ENCODE measurements at regions not wholly inside any gene's neighbourhood (a gene's known extent, or its start where the extent isn't known, plus 50 kb on each side); places are given as distances from the start of the nearest gene placed in this dataset.
A peak's percentile ranks its signal among the peaks of the same experiment; 100 is the strongest.

DNA sequence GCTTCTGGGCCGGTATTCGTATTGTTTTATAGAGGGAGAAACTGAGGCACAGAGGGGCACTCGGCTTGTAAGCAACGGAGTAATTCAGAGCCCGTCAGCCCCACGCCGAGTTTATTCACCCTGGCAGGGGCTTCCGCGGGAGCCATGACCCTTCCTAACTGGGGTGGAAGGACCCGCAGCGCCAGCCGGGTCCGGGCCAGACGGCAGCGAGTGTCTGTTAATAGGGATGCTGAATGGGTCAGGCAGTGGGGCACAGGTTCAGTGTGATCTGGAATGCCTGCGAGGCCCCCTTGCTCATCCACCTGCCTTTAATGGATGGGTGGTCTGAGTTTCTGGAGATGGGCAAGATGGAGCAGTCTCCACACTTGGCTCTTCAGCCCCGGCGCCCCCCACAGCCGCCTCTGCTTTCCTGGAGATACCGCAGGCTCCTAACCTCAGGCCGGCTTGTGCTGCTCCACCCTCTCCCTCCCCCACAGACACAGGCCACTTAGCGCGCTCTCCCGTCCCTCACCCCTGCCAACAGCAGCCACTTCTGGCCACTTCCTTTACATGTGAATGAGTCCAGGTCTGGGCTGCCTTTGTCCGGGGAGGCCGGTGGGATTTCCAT, 147.1 kb downstream of the ERCC6L2 start:
- H3K27ac ChIP-seq (ENCODE audit: insufficient read depth, low read length): no peak overlapping the region
- TF ChIP-seq, protein P1, sequence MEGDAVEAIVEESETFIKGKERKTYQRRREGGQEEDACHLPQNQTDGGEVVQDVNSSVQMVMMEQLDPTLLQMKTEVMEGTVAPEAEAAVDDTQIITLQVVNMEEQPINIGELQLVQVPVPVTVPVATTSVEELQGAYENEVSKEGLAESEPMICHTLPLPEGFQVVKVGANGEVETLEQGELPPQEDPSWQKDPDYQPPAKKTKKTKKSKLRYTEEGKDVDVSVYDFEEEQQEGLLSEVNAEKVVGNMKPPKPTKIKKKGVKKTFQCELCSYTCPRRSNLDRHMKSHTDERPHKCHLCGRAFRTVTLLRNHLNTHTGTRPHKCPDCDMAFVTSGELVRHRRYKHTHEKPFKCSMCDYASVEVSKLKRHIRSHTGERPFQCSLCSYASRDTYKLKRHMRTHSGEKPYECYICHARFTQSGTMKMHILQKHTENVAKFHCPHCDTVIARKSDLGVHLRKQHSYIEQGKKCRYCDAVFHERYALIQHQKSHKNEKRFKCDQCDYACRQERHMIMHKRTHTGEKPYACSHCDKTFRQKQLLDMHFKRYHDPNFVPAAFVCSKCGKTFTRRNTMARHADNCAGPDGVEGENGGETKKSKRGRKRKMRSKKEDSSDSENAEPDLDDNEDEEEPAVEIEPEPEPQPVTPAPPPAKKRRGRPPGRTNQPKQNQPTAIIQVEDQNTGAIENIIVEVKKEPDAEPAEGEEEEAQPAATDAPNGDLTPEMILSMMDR (conservative IDR thresholded peaks at IDR 0.05 in 1 of 2, IDR thresholded peaks at IDR 0.05 in 1 of 2; ENCODE audit: low read depth in 1 of 2, low read length in 2 of 2): no peak
- peak; percentile 76 for TF ChIP-seq EZH2 (IDR thresholded peaks at IDR 0.05; ENCODE audit: low read length, missing control alignments)
- H3K9ac ChIP-seq (ENCODE audit: insufficient read depth, low read length): no peak overlapping the region
- no peaks in the 10 kb centered on the region for H3K4me1 ChIP-seq (ENCODE audit: control insufficient read depth, extremely low read depth, insufficient read depth, low read length)
- no peak overlapping the region for H3K4me3 ChIP-seq (replicated peaks in 1 of 4; ENCODE audit: control extremely low read depth in 1 of 4, insufficient read depth in 1 of 4, low read depth in 3 of 4, low read length in 4 of 4)
- H3K79me2 ChIP-seq (ENCODE audit: control insufficient read depth, insufficient read depth, low read length): no peaks in the 10 kb centered on the region
- no peaks in the 10 kb centered on the region for H3K9me3 ChIP-seq (ENCODE audit: control insufficient read depth, insufficient read depth, low read depth, low read length)
- no peaks in the 10 kb centered on the region for H3K36me3 ChIP-seq (ENCODE audit: control insufficient read depth, insufficient read depth, low read length)
- H3K27me3 ChIP-seq (ENCODE audit: control insufficient read depth, insufficient read depth, low read length): peaks cover 60% of the 10 kb centered on the region
- no peak overlapping the region for H3K4me2 ChIP-seq (ENCODE audit: extremely low read depth, insufficient read depth, low read length)
- DNase-seq (ENCODE audit: low read depth in 2 of 2): no peak
- no peaks in the 10 kb centered on the region for H4K20me1 ChIP-seq (ENCODE audit: control insufficient read depth, extremely low read depth, insufficient read depth, low read length)
- H2AFZ ChIP-seq (ENCODE audit: low read length): no peak overlapping the region

- Histone ChIP-seq H3K9me3 (ENCODE audit: control insufficient read depth, insufficient read depth, low read depth, low read length) (no peaks in the 10 kb centered on the region), H3K4me1 (ENCODE audit: control insufficient read depth, extremely low read depth, insufficient read depth, low read length) (no peaks in the 10 kb centered on the region), H3K27me3 (ENCODE audit: control insufficient read depth, insufficient read depth, low read length) (peaks cover 58% of the 10 kb centered on the region), H4K20me1 (ENCODE audit: control insufficient read depth, extremely low read depth, insufficient read depth, low read length) (no peaks in the 10 kb centered on the region), H3K4me2 (ENCODE audit: extremely low read depth, insufficient read depth, low read length) (peak overlapping the region; percentile 85), H3K4me3 (replicated peaks in 1 of 4; ENCODE audit: control extremely low read depth in 1 of 4, insufficient read depth in 1 of 4, low read depth in 3 of 4, low read length in 4 of 4) (peak overlapping the region; percentile 36 to 60 (median 44)), H3K9ac (ENCODE audit: insufficient read depth, low read length) (peak overlapping the region; percentile 20), H2AFZ (ENCODE audit: low read length) (no peak overlapping the region), H3K79me2 (ENCODE audit: control insufficient read depth, insufficient read depth, low read length) (no peaks in the 10 kb centered on the region), H3K36me3 (ENCODE audit: control insufficient read depth, insufficient read depth, low read length) (no peaks in the 10 kb centered on the region), H3K27ac (ENCODE audit: insufficient read depth, low read length) (no peak overlapping the region)
- no peak for DNase-seq (ENCODE audit: low read depth in 2 of 2)
- TF ChIP-seq, protein P1 (conservative IDR thresholded peaks at IDR 0.05 in 1 of 2, IDR thresholded peaks at IDR 0.05 in 1 of 2; ENCODE audit: low read depth in 1 of 2, low read length in 2 of 2): no peak
- TF ChIP-seq EZH2 (IDR thresholded peaks at IDR 0.05; ENCODE audit: low read length, missing control alignments): peak; percentile 99
Measured at GRCh38 chr9:96021551-96022444, 146.3 kb downstream of the ERCC6L2 start.

- no peaks in the 10 kb centered on the region for H4K20me1 ChIP-seq (ENCODE audit: control insufficient read depth, extremely low read depth, insufficient read depth, low read length)
- no peak overlapping the region for H2AFZ ChIP-seq (ENCODE audit: low read length)
- H3K36me3 ChIP-seq (ENCODE audit: control insufficient read depth, insufficient read depth, low read length): no peaks in the 10 kb centered on the region
Measured at GRCh38 chr9:96020792-96021550, 145.5 kb downstream of the ERCC6L2 start.

More at GRCh38 chr9:96020792-96021550, 145.5 kb downstream of the ERCC6L2 start:
- H3K4me2 ChIP-seq (ENCODE audit: extremely low read depth, insufficient read depth, low read length): peak overlapping the region; percentile 85
- H3K4me3 ChIP-seq (replicated peaks in 1 of 4; ENCODE audit: control extremely low read depth in 1 of 4, insufficient read depth in 1 of 4, low read depth in 3 of 4, low read length in 4 of 4): peak overlapping the region; percentile 36 to 60 (median 44)
- H3K27ac ChIP-seq (ENCODE audit: insufficient read depth, low read length): no peak overlapping the region
- peak overlapping the region; percentile 20 for H3K9ac ChIP-seq (ENCODE audit: insufficient read depth, low read length)
- H3K9me3 ChIP-seq (ENCODE audit: control insufficient read depth, insufficient read depth, low read depth, low read length): no peaks in the 10 kb centered on the region
- peaks cover 50% of the 10 kb centered on the region for H3K27me3 ChIP-seq (ENCODE audit: control insufficient read depth, insufficient read depth, low read length)
- no peak for DNase-seq (ENCODE audit: low read depth in 2 of 2)
- TF ChIP-seq EZH2 (IDR thresholded peaks at IDR 0.05; ENCODE audit: low read length, missing control alignments): peak; percentile 77
- TF ChIP-seq, protein P1 (conservative IDR thresholded peaks at IDR 0.05 in 1 of 2, IDR thresholded peaks at IDR 0.05 in 1 of 2; ENCODE audit: low read depth in 1 of 2, low read length in 2 of 2): no peak
- H3K4me1 ChIP-seq (ENCODE audit: control insufficient read depth, extremely low read depth, insufficient read depth, low read length): no peaks in the 10 kb centered on the region
- H3K79me2 ChIP-seq (ENCODE audit: control insufficient read depth, insufficient read depth, low read length): no peaks in the 10 kb centered on the region
